GM12864 (cell line): ENCODE measurements at regions not wholly inside any gene's neighbourhood (a gene's known extent, or its start where the extent isn't known, plus 50 kb on each side); places are given as distances from the start of the nearest gene placed in this dataset.

Source experiments
- DNase-seq: peaks from one replicate; pipeline ENCODE4 v3.0.0-alpha.2; 2011; ENCODE audit warnings: low read depth
- H3K4me3 ChIP-seq: 2 replicates; pipeline ENCODE4 v1.5.1; 2011; ENCODE audit warnings: mild to moderate bottlenecking, low read depth, low read length, control low read depth
- TF ChIP-seq, protein P1 (sequence below): IDR thresholded peaks from 2 replicates; pipeline ENCODE4 v1.5.1; 2011; ENCODE audit warnings: low read depth, mild to moderate bottlenecking, moderate library complexity, low read length, control low read depth, inconsistent platforms; ENCODE audit errors: missing control alignments

DNA sequence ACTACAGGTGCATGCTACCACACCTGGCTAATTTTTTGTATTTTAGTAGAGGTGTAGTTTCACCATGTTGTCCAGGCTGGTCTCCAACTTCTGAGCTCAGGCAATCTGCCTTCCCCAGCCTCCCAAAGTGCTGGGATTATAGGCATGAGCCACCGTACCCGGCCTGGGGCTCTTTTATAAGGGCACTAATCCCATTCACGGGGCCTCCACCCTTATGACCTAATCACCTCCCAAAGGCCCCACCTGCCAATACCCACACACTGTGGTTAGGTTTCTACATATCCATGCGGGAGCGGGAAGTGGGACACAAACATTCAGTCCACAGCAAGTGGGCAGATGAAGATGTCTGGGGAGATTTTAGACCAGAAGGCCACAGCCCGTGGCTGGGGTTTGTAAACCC, 164.7 kb upstream of the SH3BP4 start:
- TF ChIP-seq, protein P1, sequence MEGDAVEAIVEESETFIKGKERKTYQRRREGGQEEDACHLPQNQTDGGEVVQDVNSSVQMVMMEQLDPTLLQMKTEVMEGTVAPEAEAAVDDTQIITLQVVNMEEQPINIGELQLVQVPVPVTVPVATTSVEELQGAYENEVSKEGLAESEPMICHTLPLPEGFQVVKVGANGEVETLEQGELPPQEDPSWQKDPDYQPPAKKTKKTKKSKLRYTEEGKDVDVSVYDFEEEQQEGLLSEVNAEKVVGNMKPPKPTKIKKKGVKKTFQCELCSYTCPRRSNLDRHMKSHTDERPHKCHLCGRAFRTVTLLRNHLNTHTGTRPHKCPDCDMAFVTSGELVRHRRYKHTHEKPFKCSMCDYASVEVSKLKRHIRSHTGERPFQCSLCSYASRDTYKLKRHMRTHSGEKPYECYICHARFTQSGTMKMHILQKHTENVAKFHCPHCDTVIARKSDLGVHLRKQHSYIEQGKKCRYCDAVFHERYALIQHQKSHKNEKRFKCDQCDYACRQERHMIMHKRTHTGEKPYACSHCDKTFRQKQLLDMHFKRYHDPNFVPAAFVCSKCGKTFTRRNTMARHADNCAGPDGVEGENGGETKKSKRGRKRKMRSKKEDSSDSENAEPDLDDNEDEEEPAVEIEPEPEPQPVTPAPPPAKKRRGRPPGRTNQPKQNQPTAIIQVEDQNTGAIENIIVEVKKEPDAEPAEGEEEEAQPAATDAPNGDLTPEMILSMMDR = no peak
- no peak for DNase-seq
- no peak overlapping the region for H3K4me3 ChIP-seq

DNA sequence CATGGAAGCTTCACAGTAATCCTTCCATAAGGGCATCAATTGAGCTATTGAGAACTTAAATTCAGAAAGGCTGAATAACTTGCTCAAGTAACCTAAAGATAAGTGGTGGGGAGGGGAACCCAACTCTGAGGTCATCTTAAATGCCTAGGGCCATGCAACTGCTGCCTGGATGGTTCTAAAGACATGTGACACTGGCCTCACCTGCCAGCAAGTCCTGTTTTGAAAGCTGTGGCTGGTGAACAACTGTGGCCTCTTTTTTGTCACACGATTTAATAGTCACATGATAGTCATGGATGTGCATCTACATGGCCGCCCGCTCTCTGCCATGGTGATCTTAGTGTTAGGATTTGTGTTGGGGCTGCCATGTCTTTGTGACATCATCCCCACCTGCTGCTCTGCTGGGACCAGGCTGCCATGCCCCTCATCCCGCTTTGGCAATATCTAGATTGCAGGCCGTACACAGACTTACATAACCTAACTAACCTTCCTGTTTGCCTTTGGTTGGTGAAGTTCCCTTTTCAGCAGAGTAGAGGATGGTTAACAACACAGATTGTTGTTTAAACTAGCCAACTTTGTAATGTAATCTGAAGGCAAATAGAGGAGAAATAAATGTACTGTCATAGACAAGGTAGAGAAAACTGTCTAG, 177.9 kb upstream of the SH3BP4 start:
- DNase-seq = no peak
- TF ChIP-seq, protein P1 = no peak
- no peak overlapping the region for H3K4me3 ChIP-seq

DNA sequence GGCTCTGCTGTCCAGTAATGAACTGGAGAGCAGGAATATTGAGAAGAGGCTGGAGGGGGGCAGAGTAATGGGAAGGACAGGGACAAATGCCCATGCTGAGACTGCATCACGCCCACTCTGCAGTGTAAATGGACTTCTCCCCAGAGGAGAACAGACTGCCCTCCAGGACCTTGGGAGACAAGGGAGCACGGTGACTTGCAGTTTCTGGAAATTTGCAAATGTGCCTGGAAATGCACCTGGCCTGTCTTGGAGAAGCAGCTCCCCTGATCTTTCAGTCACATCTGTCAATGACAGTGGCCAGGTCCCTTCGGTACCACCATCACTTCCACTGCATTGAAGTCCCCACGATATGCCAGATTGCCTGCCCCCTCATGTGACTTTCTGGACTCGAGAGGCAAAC, 178.7 kb upstream of the SH3BP4 start:
- TF ChIP-seq, protein P1 = no peak
- H3K4me3 ChIP-seq = no peak overlapping the region
- no peak for DNase-seq

DNA sequence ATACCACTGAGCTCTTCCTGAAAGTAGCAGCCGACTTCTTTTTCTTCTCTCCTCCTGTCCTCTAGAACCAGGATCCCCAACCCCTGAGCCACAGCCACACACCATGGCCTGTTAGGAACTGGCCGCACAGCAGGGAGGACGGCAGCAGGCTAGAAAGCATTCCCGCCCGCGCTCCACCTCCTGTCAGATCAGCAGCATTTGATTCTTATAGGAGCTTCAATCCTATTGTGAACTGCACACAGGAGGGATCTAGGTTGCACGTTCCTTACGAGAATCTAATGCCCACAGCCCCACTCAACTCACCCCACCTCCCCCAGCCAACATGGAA, 179.1 kb upstream of the SH3BP4 start:
- no peak overlapping the region for H3K4me3 ChIP-seq
- TF ChIP-seq, protein P1 = no peak
- DNase-seq = no peak

DNA sequence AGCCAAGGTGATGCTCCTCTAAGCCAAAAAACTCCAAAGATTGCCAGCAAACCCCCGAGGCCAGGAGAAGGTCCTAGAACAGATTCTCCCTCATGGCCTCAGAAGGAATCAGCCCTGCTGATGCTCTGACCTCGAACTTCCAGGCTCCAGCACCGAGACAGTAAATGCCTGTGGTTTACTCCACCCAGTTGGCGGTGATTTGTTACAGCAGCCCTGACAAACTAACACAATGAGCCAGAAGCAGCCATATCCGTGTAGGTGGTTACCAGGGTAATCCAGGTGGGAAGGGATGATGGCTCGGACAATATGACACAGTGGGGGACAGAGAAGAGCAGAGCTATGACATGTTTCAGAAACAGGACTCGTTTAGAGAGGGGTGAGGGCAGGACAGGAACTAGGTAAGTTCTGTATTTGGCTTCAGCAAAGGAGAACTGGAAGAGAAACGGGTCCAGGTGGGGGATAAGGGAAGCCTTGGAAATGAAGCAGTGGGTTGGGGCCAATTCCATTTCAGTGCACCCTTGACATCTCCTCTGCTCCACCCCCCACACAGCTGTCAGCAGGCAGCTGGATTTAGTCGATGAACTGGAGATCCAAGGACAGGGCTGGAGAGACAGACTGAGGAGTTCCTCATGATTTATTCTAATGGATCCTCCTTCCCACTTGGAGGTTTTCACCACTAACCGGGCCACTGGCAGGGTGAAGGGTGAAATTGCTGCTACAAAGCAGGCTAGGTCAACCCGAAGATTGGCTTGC, 179.7 kb upstream of the SH3BP4 start:
- TF ChIP-seq, protein P1 = no peak
- no peak for DNase-seq
- H3K4me3 ChIP-seq = no peak overlapping the region

DNA sequence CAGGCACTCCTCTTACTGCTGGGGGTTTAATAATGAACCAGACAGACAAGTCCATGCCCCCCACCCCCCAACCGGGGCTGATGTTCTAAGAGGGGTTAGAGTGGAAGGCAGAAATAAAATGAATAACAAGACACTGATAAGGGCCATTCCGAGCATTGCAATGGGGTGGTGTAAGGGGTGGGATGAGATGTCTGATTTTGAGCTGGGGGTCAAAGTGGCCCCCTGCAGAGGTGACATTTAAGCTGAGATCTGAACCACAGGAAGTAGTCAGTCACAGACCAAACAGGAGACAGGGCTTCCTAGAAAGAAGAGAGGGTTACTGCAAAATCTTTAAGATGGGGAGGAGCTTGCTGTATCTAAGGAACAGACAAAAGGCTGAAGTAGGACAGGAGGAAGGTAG, 180.6 kb upstream of the SH3BP4 start:
- TF ChIP-seq, protein P1 = no peak
- DNase-seq = no peak
- no peak overlapping the region for H3K4me3 ChIP-seq

DNA sequence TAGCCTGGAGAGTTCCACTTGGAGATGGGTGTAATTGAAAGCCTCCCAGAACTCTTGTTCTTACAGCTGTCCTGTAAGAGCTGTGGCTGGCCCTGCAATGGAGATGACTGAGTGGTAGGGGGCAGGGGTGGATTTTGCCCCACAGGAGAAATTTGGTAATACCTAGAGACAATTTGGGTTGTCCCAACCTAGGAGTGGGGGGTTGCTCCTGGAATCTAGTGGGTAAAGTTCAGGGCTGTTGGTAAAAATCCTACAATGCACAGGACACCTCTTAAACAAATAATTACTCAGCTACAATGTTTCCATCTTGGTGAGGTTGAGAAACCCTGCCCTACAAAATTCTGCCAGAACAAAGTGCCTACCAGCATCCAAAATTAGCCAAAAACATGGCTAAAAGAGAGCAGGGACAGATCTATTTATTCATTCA, 181.1 kb upstream of the SH3BP4 start:
- no peak overlapping the region for H3K4me3 ChIP-seq
- TF ChIP-seq, protein P1 = no peak
- no peak for DNase-seq
